Stimulated activated CD4-positive, alpha-beta T cell treated with anti-CD3 and anti-CD28 coated beads, Interleukin-1b, Interleukin-23, amount 100 ng/mL, for 24 hours (primary cell): ENCODE measurements at regions not wholly inside any gene's neighbourhood (a gene's known extent, or its start where the extent isn't known, plus 50 kb on each side); places are given as distances from the start of the nearest gene placed in this dataset.
"Not testable (repeated sequence)": the region's sequence is repeated elsewhere in the genome, so short reads cannot be mapped to it uniquely, and the experiment has no call there.

ENCODE experiments used
- DNase-seq, 4 experiments: peaks; one replicate each; pipeline ENCODE4 v3.0.0-alpha.2; 2020; ENCODE audit warnings: low read depth in 4 of 4, low spot score in 1 of 4

DNA sequence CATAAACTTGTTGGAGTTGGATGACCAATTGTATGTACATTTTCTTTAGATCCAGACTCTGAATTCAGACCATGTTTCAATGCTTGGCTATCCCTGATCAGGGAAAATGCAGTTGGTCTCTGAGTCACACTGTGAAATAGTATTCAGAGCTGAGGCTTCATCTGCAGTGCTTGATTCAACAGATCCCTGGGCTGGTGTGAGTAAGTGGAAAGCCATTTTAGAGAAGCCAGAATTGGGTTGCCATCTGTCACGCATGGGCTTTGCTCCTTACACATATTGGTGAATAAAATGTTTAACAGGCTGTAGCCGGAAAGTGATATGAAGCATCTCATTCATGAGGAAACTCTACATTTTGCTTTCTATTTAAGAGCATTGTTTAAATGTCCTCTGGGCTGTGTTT lies 50.0 kb upstream of the ACYP2 start:
- no peak for DNase-seq

DNA sequence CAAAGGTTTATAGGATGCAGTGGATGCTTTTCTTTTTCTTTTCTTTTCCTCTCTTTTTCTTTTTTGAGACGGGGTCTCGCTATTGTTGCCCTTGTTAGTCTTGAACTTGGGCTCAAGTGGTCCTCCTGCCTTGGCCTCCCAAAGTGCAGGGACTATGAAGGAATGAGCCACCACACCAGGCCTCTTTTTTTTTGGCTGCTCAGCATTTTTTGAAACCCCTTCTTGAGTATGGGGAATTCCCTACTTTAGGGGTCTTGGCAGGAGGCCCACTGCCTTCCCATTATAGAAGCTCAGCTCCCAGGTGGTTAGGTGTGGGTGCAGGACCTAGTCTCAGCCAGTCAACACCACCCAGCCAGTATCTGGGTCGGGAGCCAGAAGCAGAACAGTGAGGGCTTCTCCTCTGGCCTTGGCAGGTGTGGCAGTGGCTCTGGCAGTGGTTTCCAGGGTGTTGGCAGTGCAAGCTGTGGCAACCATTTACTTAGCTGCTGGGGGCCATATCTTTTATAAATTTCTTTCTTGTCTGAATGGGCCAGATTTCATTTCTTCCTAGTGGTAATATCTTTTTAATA lies 51.4 kb upstream of the ACYP2 start:
- no peak for DNase-seq

DNA sequence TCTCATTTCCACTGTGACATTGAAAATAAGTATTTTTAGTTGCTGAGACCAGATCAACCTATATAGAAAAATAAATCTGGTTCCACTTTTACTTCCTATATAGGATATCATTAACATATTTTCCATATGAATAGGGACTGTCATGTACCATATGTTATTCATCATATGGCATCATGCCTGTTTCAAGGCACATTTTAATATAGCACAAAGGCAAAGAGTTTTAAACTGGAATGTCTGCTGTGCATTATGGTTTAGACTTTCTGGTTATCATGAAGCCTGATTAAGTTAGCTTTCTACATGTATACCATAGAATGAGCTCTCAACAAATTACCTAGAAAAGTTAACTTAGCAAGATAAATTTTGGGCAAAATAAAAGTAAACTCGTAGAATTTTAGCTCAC lies 53.0 kb upstream of the ACYP2 start:
- DNase-seq: no peak

DNA sequence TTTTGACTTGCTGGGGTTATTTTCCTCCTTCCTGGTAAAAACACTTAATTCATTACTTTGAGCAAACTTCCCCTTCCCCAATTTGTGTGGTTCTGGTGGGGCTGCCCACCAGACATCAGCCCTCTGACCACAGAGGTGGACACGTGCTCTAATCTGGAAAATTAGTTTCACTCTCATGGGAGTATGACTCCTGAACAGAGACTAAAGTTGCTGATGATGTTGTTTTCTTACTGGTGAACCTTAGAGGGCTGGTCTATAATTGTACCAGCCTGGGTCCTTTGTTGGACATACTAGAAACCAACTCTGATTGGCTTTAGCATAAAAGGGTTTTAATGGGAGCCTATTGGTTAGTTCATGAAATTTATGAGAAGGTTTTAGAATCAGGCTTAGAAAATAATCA lies 54.1 kb upstream of the ACYP2 start:
- DNase-seq: no peak

DNA sequence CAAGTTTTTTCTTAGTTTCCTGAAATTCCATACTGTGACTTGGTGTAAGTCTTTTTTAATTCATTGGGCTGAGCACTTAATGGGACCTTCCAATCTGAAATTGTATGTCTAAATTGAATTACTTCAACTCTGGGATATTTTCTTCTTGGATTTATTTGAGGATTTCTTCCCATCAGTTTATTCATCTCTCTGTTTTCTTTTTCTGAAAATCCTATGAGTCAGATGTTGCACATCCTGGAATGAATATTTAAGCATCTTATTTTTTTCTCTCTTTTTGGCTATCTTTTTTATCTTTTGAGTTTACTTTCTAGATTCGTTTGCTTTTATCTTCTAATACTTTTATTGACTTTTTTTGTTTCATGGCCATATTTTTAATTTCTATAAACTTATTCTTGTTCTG lies 55.4 kb upstream of the ACYP2 start:
- no peak for DNase-seq

DNA sequence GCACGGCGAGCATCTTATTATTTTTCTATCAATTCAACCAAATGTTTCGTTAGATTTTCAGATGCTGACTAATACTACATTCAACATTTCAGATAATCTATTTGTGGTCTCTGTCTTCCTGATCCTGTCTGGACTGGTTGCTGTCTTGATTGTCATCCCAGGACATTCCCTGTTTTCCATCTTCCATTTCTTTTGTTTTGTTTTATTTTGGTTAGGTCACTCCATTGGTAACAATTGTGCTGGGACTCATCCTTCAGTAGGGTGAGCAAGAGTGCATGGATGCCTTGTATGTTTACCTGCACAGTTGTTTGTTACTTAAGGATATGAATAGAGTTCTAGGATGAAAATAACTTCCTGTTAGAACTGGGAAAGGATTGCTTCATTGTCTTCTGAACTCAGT lies 55.9 kb upstream of the ACYP2 start:
- no peak for DNase-seq

DNA sequence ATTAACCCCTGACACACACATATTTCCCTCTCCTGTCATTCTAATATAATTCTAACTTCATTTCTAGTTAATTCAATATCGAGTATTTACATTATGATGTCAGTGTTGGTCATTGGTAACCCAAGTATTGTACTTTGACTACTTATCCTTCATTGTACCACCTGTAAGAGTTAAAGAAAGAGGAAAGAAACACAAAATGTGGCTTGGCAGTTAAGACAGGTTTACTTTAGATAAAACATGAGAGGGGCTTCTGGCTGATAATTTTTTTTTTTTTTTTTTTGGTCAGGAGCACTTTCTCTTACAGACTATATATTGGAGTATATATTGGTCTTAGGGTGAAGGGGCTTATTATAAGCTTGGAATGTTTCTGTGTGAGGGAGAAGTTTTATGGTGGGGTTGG lies 57.0 kb upstream of the ACYP2 start:
- DNase-seq: no peak

DNA sequence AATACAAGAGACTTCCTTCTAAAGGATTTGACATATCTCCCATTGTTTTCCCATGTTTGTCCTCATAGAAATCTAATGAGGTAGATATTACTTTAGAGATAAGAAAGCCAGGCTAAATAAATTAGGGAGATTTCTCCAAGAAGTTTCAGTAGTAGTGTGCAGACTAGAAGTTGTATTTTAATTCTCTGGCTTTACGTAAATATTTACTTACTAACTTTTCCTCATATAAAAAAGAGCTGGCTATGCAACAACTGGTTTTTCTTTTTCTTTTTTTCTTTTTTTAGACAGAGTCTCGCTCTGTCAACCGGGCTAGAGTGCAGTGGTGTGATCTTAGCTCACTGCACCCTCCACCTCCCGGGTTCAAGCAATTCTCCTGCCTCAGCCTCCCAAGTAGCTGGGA lies 60.6 kb upstream of the ACYP2 start:
- no peak for DNase-seq

DNA sequence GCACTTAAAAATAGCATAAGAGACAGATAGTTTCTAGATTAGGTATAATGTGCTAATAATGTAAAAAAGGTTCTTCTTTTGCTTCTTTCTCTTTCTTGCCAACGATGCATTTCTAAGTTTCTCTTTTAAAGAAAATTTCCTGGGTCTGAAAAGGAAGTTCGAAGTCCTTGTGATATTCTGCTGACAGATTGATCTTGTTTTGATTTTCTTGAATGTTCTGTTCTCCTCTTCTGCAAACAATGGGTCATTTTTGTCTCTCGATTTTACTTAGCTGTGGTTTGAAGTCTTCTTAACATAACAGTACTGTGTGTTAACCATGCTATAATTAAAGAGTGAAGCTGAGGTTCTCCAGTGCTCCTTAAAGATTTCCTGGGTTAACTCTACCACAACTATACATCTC lies 61.1 kb upstream of the ACYP2 start:
- no peak for DNase-seq

DNA sequence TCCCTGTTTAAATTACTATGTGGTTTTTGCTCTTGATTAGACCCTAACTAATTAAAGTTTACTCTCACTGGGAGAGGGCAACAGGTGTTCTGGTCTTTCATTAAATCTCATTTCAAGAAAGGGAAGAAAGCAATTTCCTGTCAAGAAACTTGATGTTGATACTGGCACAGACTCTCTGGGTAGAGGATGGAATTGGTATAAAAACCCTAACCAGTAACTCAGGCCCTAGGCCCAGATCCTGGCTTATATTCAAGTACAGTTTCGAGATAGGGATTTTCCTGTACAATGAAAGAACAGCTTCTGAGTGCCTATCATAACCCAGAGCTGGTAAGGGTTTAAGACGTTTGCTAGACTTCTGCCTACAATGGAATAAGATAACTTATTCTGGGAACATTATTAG lies 61.6 kb upstream of the ACYP2 start:
- DNase-seq: no peak

DNA sequence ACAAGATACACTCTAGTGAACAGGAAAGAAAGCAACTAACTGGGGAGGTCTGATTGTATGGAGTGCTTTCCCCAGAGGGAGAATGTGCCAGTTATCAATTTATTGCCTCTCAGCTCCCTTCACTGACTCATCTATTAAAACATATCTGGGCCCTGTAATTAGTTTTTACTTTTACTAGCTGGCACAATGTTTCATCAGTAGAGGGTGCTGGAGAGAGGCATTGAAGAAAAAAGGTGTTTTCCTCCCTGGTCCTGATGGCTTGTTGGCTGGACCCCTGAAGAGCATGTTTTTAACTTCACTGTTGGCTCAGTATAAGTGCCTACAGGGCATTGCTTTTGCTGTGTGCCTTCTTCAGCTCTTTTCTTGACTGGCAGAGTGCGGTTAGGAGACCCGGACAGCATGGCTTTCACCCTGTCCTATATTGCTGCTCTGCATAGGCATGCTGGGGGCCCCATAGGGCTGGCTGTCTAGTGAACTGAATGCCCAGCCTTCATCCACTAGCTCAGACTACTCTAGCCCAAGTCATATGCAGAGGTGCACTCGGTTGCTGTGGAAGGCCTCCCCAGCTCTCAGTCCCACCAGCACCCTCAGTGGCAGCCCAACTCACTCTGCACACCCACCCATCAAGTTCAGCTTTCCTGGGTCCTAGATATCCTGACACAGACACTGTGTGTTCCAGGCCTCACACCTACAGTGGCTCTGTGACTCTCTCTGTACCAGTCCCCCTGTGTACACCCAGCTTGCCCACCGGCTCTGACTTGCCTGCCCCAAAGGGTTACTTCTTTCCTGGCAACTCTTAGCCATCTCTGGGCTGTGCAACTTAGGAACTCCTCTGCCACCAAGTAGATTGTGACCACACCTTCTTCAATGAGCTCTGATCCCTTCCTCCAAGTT lies 62.3 kb upstream of the ACYP2 start:
- DNase-seq: no peak

DNA sequence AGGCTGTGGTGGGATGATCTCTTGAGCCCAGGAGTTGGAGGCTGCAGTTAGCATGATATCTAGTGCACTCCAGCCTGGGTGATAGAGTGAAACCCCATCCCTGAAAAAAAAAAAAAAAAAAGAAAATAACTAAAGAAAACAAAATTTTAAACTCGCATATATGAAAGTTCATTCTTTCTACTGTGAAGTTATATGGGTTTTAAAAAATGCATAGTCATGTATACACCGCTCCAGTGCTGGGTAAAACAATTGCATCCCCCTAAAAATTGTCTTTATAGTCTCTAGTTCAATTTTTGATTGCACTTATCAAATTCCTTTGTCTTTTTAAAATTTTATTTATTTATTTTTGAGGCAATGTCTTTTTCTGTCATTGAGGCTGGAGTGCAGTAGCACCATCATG lies 65.0 kb upstream of the ACYP2 start:
- no peak for DNase-seq

DNA sequence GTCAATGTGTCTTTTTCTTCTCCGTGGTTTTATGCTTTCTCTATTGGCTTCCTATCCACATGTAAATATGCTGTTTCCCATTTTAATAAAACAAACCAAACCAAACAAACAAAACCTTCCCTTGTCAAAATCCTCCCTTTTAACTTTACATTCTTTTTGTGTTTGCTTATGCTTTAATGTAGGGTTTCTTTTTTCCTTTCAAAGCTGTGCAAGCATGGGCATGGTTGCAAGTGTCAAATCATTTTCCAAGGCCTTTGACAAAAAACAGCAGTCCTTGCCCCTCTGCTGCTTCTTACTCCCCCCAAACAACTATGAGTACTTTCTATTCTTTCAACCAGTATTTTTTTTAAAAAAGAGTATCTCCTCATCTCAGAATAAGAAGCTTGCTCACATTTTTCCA lies 66.0 kb upstream of the ACYP2 start:
- DNase-seq: no peak

DNA sequence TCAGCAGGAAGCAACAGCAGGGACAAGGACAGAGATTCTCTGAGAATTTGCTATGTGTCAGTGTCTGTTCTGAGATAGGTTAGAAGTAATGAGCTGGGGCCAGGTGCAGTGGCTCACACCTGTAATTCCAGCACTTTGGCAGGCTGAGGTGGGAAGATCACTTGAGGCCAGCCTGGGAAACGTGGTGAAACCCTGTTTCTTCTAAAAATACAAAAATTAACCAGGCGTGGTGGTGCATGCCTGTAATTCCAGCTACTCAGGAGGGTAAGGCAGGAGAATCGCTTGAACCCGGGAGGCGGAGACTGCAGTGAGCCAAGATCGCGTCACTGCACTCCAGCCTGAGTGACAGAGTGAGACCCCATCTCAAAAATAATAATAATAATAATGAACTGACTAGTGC lies 66.5 kb upstream of the ACYP2 start:
- DNase-seq: not testable (repeated sequence)

DNA sequence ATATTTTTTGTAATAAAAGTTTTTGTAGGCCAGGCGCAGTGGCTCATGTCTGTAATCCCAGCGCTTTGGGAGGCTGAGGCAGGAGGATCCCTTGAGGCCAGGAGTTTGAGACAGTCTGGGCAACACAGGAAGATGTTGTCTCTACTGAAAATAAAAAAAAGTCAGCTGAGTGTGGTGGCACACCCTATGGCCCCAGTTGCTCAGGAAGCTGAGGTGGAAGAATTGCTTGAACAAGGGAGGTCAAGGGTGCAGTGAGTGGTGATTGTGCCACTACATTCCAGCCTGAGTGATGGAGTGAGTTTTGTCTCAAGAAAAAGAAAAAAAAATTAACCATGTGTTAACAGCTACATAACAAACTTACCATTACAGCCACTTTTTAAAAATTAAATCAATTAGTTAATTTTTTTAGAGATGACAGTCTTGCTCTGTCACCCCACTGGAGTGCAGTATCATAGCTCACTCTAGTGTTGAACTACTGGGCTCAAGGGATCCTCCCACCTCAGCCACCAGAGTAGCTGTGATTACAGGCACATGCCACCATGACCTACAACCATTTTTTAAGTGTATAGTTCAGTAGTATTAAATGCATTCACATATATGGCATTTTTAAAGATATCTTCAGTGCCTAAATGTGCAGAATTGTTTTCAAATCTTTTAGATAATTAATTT lies 67.2 kb upstream of the ACYP2 start:
- DNase-seq: no peak

DNA sequence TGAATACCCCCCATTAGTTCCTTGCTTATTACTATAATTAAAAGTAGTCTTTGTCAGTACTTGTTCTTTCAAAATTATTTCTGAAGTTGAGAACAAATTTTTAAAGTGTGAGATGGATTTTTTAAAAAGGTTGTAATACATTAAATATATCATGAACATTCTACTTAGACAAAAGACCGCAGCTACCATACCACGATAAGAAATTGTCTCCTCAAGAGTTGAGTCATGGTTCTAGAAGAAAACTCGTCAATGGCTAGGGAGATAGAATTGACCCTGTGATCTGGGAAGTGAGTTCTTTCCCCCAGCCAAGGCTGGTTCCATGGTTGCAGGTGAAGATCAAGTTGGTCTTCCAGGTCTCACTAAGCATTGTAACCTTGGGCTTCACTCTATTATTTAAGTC lies 67.8 kb upstream of the ACYP2 start:
- no peak for DNase-seq

DNA sequence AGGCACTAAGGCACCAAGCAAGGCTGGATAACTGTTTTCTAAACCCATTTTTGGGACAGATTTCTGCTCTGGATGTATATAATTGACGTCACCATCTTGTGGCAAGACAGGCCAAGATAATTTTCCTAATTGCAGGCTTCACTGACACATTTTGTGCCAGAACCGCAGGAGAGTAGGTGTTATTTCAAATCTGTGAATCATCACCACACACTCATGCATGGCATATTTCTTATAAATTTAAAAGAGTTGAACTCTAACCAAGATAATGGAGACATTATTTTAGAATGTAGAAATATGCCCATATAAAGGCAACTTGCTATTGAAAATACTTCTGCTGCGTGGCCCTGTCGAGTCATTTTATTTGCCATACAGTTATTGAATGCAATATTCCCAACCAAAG lies 68.3 kb upstream of the ACYP2 start:
- DNase-seq: no peak

DNA sequence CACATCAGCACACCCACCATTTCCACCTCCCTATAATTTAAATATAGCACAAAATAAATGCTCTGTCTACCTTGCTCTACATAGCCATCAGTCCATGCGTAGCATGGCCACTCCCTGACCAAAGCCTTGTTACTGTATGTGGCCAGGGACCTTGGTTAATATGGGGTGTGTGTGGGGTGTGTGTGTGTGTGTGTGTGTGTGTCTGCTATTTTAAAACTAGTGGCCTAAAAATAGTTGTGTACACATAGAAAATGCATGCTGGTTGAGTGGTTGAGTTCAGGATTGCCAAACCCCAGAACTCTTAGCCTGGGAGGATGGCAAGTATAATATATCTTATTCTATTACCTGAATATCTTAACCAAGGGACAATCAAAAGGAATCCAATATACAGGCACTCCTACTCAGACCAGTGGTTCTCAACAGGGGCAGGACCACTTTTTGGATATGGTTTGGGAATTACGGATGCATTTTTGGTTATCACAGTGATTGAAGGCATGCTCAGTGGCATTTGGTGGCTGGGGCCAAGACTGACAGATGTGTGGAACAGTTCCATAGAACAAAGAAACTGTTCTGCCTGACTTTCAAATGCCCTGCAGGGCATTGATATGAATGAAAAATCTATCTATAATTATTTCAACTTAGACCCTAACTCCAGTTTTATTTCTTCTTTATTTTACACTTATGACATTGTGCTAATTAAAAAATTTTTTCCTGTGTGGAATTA lies 72.3 kb upstream of the PSME4 start:
- no peak for DNase-seq

DNA sequence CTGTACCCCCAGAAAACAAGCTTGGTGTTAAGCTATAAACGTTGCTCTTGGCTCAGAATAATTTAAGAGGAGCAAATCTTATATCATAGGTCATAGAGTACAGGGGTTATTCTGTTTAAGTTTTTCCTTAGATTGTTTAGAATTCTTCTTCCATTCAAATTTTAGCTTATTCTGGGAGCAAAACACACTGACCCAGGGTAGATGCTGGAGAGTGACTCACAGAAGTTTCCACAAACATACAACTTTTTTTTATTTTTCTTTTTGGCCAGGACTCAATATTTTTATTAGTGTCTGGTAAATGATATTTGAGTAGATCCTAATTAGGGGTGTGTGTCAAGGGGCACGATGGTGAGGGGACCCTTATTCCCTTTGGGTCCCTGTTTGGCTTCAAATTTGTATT lies 71.5 kb upstream of the PSME4 start:
- no peak for DNase-seq

DNA sequence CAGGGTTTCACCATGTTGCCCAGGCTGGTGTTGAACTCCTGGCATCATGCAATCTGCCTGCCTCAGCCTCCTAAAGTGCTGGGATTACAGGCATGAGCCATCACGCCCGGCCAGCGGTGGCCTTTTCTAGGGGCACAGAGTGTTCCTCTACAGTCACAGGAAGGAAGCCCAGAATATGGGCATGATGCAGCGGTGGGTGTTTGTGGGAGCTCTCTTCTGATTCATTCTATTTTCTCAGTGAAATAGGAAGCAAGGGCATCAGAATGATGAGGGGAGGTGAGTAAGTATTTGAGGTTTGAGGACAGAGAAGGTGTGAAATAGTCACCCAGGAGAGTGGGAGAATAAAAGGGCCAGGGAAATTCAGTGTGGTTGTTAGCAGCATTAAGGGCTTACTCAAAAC lies 70.3 kb upstream of the PSME4 start:
- DNase-seq: peak; percentile 28 to 61 (median 40)

DNA sequence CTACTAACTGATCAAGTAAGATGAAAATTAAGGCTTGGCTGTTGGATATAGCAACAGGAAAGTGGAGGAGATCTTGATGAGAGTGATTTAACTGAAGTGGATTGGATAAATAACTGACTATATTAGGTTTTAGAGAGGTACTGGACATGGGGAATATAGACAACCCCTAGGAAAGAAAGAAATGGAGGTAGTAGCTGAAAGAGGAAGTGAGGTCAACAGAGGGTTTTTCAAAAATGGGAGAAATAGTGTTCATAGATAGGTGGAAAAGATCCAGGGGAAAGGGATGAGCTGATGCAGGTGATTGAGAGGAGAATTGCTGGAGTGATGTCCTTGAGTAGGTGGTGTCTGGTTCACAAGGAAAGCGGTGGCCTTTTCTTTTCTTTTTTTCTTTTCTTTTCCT lies 69.9 kb upstream of the PSME4 start:
- DNase-seq: no peak

DNA sequence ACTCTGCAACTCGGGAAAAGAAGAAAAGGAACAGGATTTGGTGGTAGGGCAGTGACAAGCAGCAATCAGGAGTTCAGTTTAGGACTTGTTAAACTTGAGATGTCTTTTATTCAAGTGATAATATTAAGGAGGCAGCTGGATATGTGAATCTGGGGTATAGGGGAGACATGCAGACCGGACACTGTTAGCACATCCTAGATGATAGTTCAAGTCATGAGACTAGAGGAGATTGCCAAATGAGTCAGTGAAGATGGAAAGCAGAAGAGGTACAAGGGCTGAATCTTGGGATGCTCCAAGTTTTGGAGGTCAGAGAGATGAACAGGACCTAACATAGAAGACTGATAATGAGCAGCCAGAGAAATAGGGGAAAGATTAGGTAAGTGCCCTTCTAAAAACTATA lies 69.5 kb upstream of the PSME4 start:
- DNase-seq: no peak
